GM18951 (cell line): ENCODE measurements at regions not wholly inside any gene's neighbourhood (a gene's known extent, or its start where the extent isn't known, plus 50 kb on each side); places are given as distances from the start of the nearest gene placed in this dataset.

Source experiments
- POLR2A ChIP-seq: IDR thresholded peaks from 4 replicates; pipeline ENCODE4 v1.6.1; 2011; ENCODE audit warnings: mild to moderate bottlenecking; ENCODE audit not compliant: insufficient read length, insufficient read depth; ENCODE audit errors: extremely low read depth
- in situ Hi-C: fragments of 300-500 bp; cut with MboI; formaldehyde crosslinking; loops from one replicate; pipeline ENCODE4 v1.12.0; 2022; ENCODE audit warnings: low sequenced_read_pairs, mixed read lengths, inconsistent platforms; ENCODE audit not compliant: unreplicated experiment

- TF ChIP-seq POLR2A: no peak
- in situ Hi-C loops: no loop called here
Measured at GRCh38 chr15:89395996-89396395, 61.4 kb upstream of the POLG start.

GRCh38 chr15:89395461-89395871 is 60.8 kb upstream of the POLG start:
- in situ Hi-C loops: no loop called here
- no peak for TF ChIP-seq POLR2A

GRCh38 chr15:89395031-89395430 is 60.4 kb upstream of the POLG start:
- no peak for TF ChIP-seq POLR2A
- in situ Hi-C loops: no loop called here

- in situ Hi-C loops: no loop called here
- no peak for TF ChIP-seq POLR2A
Measured at GRCh38 chr15:89393056-89393455, 58.4 kb upstream of the POLG start.

- TF ChIP-seq POLR2A: no peak
- in situ Hi-C loops: no loop called here
Measured at GRCh38 chr15:89391685-89392257, 57.1 kb upstream of the POLG start.

- in situ Hi-C loops: no loop called here
- no peak for TF ChIP-seq POLR2A
Measured at GRCh38 chr15:89389841-89390603, 55.4 kb upstream of the POLG start.

GRCh38 chr15:89387140-89387903 is 52.7 kb upstream of the POLG start:
- TF ChIP-seq POLR2A: no peak
- in situ Hi-C loops: no loop called here

GRCh38 chr15:89385596-89386331 is 51.1 kb upstream of the POLG start:
- TF ChIP-seq POLR2A: no peak
- in situ Hi-C loops: no loop called here
